NCI-H146 (cell line): ENCODE measurements at regions not wholly inside any gene's neighbourhood (a gene's known extent, or its start where the extent isn't known, plus 50 kb on each side); places are given as distances from the start of the nearest gene placed in this dataset.
A peak's percentile ranks its signal among the peaks of the same experiment; 100 is the strongest.
"Not testable (repeated sequence)": the region's sequence is repeated elsewhere in the genome, so short reads cannot be mapped to it uniquely, and the experiment has no call there.

Source experiments
- DNase-seq: peaks from one replicate; lab custom pipeline; 2025; lab: John Stamatoyannopoulos, UW

DNA sequence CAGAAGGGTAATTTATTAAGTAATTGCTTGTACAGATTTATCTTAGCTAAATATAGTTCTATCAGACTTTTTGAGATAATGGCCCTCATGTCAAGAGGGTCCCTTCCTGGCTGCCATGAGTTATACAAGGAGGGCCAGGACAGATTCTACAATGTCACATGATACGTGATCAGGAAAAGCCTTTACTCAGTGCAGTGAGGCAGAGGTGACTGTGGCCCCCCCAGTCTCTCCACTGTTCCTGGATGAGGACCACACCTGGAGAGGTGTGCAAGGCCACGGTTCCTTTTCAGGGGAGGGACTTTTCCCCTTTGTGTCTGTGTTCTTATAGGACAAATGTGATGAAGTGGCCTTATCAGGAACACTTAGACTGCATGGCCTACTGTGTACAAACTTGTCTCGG lies 54.3 kb upstream of the LRCH1 start:
- no peak for DNase-seq

- DNase-seq = no peak
Measured at GRCh38 chr13:46496086-46496485, 56.9 kb upstream of the LRCH1 start.

GRCh38 chr13:46495651-46496050 lies 57.3 kb upstream of the LRCH1 start:
- no peak for DNase-seq

DNA sequence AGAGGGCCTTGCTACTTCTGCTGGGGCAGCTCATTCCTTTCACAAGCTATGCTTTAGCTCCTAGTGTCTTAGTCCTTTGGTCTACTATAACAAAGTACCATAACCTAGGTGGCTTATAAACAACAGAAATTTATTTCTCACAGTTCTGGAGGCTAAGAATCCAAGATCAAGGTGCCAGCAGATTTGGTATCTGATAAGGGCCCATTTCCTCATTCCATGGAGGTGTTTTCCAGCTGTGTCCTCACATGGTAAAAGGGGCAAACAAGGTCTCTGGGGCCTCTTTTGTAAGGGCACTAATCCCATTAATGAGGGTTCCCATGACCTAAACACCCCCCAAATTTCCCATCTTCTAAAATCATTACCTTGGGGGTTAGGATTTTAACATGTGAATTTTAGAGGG lies 57.9 kb upstream of the LRCH1 start:
- DNase-seq = no peak

- DNase-seq = peak; percentile 10
Measured at GRCh38 chr13:46492946-46493345, 60.0 kb upstream of the LRCH1 start.

DNA sequence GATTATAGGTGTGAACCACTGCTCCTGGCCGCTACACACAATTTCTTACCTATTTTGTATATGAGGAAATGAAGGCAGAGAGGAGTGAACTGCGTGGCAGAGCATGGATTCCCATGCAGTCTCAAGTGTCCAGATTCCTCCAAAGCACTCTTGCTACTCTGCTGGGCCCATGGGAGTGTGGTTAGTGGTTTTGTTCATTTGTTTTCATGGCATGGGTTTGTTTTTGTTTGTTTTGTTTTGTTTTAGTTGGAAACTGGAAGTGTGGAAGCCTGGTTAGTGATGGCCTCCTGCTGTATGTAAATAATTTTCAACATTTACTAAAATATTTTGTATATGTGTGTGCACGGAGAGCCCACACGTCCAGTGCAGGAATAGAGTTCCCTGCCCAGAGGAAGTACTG lies 61.3 kb upstream of the LRCH1 start:
- DNase-seq = no peak

- not testable (repeated sequence) for DNase-seq
Measured at GRCh38 chr13:46490713-46491112, 62.3 kb upstream of the LRCH1 start.

GRCh38 chr13:46490129-46490528 lies 62.8 kb upstream of the LRCH1 start:
- no peak for DNase-seq

- no peak for DNase-seq
Measured at GRCh38 chr13:46489586-46490023, 63.4 kb upstream of the LRCH1 start.

GRCh38 chr13:46487748-46488147 lies 65.2 kb upstream of the LRCH1 start:
- DNase-seq = no peak

GRCh38 chr13:46486270-46486669 lies 66.7 kb upstream of the LRCH1 start:
- DNase-seq = no peak

- DNase-seq = no peak
Measured at GRCh38 chr13:46484561-46484960, 68.4 kb upstream of the LRCH1 start.

- no peak for DNase-seq
Measured at GRCh38 chr13:46481166-46481565, 71.8 kb upstream of the LRCH1 start.

GRCh38 chr13:46480131-46480530 lies 72.8 kb upstream of the LRCH1 start:
- no peak for DNase-seq

DNA sequence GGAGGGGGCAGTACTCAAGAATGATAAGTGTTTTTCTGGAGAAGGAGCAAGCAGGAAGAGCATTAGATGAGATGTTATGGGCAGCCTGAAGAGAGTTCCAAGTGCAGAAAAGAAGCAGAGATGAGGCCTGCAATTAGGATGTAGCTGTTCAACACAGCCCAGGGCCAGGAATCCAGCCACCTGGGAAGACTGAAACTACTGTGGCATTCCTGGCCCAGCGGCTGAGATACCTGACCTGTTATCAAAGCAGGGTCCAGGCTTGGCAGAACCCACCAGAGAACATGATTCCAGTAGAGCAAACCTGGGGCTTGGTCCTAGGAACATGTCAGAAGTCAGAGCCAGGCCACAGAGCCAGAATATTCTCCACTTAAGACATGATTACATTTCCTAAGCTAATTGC lies 73.3 kb upstream of the LRCH1 start:
- no peak for DNase-seq

- DNase-seq = no peak
Measured at GRCh38 chr13:46479283-46479682, 73.7 kb upstream of the LRCH1 start.

DNA sequence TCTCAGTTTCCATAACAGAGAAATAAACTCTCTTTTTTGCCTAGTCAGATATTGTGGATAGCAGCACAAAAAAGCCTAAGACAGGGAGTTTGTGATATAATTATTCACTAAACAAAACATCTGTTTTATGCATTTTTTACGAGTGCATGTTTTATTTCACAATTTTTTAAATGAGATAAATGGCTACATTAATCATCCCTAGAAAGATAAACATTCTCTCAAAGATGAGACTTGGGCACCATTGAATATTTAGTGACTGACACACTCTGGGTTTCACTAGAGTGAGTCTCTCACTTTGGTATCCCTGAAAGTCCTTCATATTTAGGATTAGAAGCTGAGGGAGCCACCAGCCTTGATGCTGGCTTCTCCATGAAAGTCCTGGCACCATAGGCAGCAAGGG lies 74.3 kb upstream of the LRCH1 start:
- no peak for DNase-seq

- DNase-seq = no peak
Measured at GRCh38 chr13:46476174-46476573, 76.8 kb upstream of the LRCH1 start.

DNA sequence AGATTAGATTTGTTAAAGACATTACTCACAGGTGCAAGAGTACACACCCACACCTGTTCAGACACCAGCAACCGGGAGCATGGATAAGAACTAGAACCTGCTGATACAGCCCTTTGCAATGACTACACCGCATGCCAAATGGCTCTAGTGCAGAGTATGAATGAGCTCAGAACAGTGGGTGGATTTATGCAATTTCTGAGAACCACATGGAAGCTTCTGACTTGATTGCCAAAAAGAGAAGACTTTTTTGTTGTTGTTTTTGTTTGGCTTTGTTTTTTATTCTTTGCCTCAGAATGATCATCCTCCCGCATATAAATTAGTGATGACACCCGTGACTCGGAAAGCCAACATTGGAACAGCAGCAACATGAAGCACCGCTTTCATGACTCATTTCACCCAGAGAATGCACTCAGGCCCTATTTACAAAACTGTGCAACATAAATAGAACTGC lies 77.4 kb upstream of the LRCH1 start:
- no peak for DNase-seq

- DNase-seq = no peak
Measured at GRCh38 chr13:46473806-46474205, 79.2 kb upstream of the LRCH1 start.

- DNase-seq = no peak
Measured at GRCh38 chr13:46472384-46472783, 80.6 kb upstream of the LRCH1 start.

- DNase-seq = not testable (repeated sequence)
Measured at GRCh38 chr13:46469699-46470098, 82.6 kb upstream of the RUBCNL start.

DNA sequence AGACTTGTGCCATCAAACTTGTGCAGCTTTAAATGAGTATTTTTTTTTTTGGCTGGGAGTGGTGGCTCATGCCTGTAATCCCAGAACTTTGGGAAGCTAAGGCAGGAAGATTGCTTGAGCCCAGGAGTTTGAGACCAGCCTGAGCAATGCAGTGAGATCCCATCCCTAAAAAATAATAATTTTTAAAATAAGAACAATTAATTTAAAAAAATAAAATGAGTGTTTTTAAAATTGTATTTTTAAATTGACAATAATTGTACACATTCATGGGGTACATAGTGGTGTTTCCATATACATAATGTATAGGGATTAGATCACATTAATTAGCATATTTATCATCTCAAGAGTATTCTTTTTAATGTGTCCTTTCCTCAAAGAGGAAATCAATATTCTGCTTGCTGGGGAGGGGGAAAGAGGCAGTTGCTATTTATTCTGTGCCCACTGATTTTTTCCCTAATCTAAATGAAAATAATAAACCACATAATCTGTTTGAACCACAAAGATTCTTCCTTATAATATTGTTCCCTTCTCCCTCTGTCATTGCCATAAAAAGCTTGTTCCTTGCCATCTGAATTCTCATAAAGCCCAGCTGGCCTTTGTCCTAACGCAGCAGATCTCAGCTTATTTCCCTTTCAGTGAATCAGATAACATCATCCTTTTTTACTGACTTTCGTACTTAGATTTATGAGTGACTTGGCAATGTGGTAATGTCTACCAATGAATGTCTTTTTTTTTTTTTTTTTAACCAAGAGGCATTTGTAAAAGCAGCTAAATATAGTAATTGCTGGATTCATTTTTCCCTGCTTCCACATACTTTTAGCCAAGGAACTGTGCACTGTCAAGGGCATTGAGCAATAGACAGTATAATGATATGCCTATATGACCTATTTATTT lies 81.8 kb upstream of the RUBCNL start:
- no peak for DNase-seq

- not testable (repeated sequence) for DNase-seq
Measured at GRCh38 chr13:46467694-46468093, 80.6 kb upstream of the RUBCNL start.
